ENCODE measurements at regions not wholly inside any gene's neighbourhood (a gene's known extent, or its start where the extent isn't known, plus 50 kb on each side); places are given as distances from the start of the nearest gene placed in this dataset.

GRCh38 chr10:112896722-112897121, 53.3 kb upstream of the TCF7L2 start:
- no peak for DNase-seq
- Histone ChIP-seq H3K27ac (no peak overlapping the region), H3K27me3 (no peaks in the 10 kb centered on the region), H3K36me3 (replicated peaks in 1 of 2) (no peaks in the 10 kb centered on the region), H3K4me1 (replicated peaks in 1 of 2) (no peaks in the 10 kb centered on the region), H3K9me3 (replicated peaks in 1 of 3) (no peaks in the 10 kb centered on the region), H3K4me3 (no peak overlapping the region)
- intact Hi-C loops (cut with DNase I): no loop called here
- WGBS, 4 donors: 72 to 82% (median 80%) methylated on average over 5 of the region's 5 CpGs
- no peak for TF ChIP-seq CTCF (IDR thresholded peaks at IDR 0.05)
- TF ChIP-seq POLR2A (IDR thresholded peaks at IDR 0.05): no peak

- intact Hi-C loops (cut with DNase I): no loop called here
- H3K27me3 ChIP-seq: no peaks in the 10 kb centered on the region
- 33 to 43% (median 39%) methylated on average over 21 to 24 of the region's 24 CpGs for WGBS, 4 donors
- TF ChIP-seq CTCF (IDR thresholded peaks at IDR 0.05) (no peak), POLR2A (IDR thresholded peaks at IDR 0.05) (no peak)
- no peak overlapping the region for H3K27ac ChIP-seq
- no peaks in the 10 kb centered on the region for H3K4me1 ChIP-seq (replicated peaks in 1 of 2)
- no peaks in the 10 kb centered on the region for H3K9me3 ChIP-seq (replicated peaks in 1 of 3)
- DNase-seq: peak in 5 of 7 donors; percentile 4 to 69 (median 19)
- peak overlapping the region in 1 of 4 donors; percentile 17 for H3K4me3 ChIP-seq
- H3K36me3 ChIP-seq (replicated peaks in 1 of 2): no peaks in the 10 kb centered on the region
Measured at GRCh38 chr10:112898540-112899390, 51.3 kb upstream of the TCF7L2 start.

- DNase-seq: peak in 1 of 7 donors; percentile 4
- H3K9me3 ChIP-seq (replicated peaks in 1 of 3): no peaks in the 10 kb centered on the region
- H3K4me3 ChIP-seq: no peak overlapping the region
- H3K4me1 ChIP-seq (replicated peaks in 1 of 2): no peaks in the 10 kb centered on the region
- H3K27me3 ChIP-seq: no peaks in the 10 kb centered on the region
- TF ChIP-seq CTCF (IDR thresholded peaks at IDR 0.05) (no peak), POLR2A (IDR thresholded peaks at IDR 0.05) (no peak)
- no peak overlapping the region for H3K27ac ChIP-seq
- WGBS, 4 donors: 86 to 89% (median 87%) methylated on average over 7 to 8 of the region's 8 CpGs
- H3K36me3 ChIP-seq (replicated peaks in 1 of 2): no peaks in the 10 kb centered on the region
- intact Hi-C loops (cut with DNase I): no loop called here
Measured at GRCh38 chr10:112899391-112900065, 50.5 kb upstream of the TCF7L2 start.
